Pancreas (tissue), 10 donors: ENCODE measurements at regions not wholly inside any gene's neighbourhood (a gene's known extent, or its start where the extent isn't known, plus 50 kb on each side); places are given as distances from the start of the nearest gene placed in this dataset.

ENCODE experiments used
- ATAC-seq, 4 donors: fragments of 200-7000 bp; cut with Tn5 transposase; one replicate each; pipeline versions ENCODE4 v1.8.0 to v1.9.1; 2020; ENCODE audit warnings: mild to moderate bottlenecking in 4 of 4, moderate library complexity in 4 of 4
- DNase-seq, 6 donors: peaks; one replicate each; pipeline ENCODE4 v3.0.0-alpha.2; 2020
- FAIRE-seq: peaks from 2 replicates; lab custom pipeline; 2012; peaks lifted over from hg19 to GRCh38; lab: Jason Lieb, UNC
- H3K27ac ChIP-seq, 4 donors: fragments of 200-600 bp; sonication (generic); 1 replicate in 3 of 4; 2 replicates in 1 of 4; pipeline versions ENCODE4 v1.5.0 to v1.8.0; 2020
- H3K27me3 ChIP-seq, 4 donors: fragments of 200-600 bp; one replicate each; pipeline ENCODE4 v1.8.0; 2021
- H3K36me3 ChIP-seq, 3 donors: fragments of 200-600 bp; sonication (generic) in 1 of 3; one replicate each; pipeline versions ENCODE4 v1.5.0 to v1.8.0; 2020 to 2021
- H3K4me1 ChIP-seq, 3 donors: fragments of 200-600 bp; one replicate each; pipeline ENCODE4 v1.8.0; 2021
- H3K4me3 ChIP-seq, 4 donors: fragments of 200-600 bp; sonication (generic) in 2 of 4; one replicate each; pipeline versions ENCODE4 v1.5.0 to v1.8.0; 2020 to 2021
- H3K9me3 ChIP-seq, 4 donors: fragments of 200-600 bp; one replicate each; pipeline ENCODE4 v1.8.0; 2021
- WGBS, 2 donors: extraction: QIAGEN DNeasy Blood & Tissue Kit; methylation state at CpG; one replicate each; pipeline ENCODE4 v1.1.7; 2013; 5-methylcytosine and 5-hydroxymethylcytosine counted together
- intact Hi-C, 3 donors: fragments of 100-400 bp; cut with DNase I; formaldehyde crosslinking; loops; one replicate each; pipeline versions ENCODE4 v1.11.1 to v1.14.2; 2022
- TF ChIP-seq, protein P1 (sequence below), 4 donors: fragments of 200-600 bp; sonication (generic) in 3 of 4; IDR thresholded peaks; one replicate each; pipeline versions ENCODE4 v1.5.0 to v1.8.0; 2021; ENCODE audit warnings: antibody characterized with exemption in 4 of 4
- donor health status: healthy with polysubstance abuse.
- donor health status: DM: no; HTN: no; CAD: no; lungs with moderate emphysema.
- donor health status: DM: no; HTN: no; CAD: no.
- donor health status: control.
- donor health status: control.
- donor health status: Bipolar disorder and iron deficiency.
- donor health status: DM: yes; HTN: yes; CAD: no.
- donor health status: DM: no; HTN: no; CAD: no.
- donor health status: DM: no; HTN: no; CAD: no.
- donor health status: DM: yes; HTN: yes; CAD: no.

DNA sequence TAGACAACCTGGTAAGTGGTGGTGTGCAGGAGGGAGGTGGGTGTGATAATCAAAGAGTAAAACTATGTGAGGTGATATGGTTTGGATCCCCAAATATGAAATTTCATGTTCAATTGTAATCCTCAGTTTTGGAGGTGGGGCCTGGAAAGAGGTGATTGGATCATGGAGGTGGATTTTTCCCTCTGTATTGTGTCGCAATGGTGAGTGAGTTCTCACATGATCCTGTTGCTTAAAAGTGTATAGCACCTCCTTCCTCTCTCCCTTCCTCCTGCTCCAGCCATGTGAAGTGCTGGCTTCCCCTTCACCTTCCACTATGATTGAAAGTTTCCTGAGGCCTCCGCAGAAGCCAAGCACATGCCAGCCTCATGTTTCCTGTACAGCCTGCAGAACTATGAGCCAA, 270.2 kb upstream of the FOXG1 start:
- DNase-seq (no peak), ATAC-seq (no peak), FAIRE-seq (no peak)
- no peak overlapping the region for H3K4me3 ChIP-seq
- H3K27me3 ChIP-seq = no peaks in the 10 kb centered on the region
- intact Hi-C loops = no loop called here
- TF ChIP-seq, protein P1, sequence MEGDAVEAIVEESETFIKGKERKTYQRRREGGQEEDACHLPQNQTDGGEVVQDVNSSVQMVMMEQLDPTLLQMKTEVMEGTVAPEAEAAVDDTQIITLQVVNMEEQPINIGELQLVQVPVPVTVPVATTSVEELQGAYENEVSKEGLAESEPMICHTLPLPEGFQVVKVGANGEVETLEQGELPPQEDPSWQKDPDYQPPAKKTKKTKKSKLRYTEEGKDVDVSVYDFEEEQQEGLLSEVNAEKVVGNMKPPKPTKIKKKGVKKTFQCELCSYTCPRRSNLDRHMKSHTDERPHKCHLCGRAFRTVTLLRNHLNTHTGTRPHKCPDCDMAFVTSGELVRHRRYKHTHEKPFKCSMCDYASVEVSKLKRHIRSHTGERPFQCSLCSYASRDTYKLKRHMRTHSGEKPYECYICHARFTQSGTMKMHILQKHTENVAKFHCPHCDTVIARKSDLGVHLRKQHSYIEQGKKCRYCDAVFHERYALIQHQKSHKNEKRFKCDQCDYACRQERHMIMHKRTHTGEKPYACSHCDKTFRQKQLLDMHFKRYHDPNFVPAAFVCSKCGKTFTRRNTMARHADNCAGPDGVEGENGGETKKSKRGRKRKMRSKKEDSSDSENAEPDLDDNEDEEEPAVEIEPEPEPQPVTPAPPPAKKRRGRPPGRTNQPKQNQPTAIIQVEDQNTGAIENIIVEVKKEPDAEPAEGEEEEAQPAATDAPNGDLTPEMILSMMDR (IDR thresholded peaks at IDR 0.05) = no peak
- 73 to 74% methylated on average over 2 of the region's 2 CpGs for WGBS, 2 donors
- no peaks in the 10 kb centered on the region for H3K36me3 ChIP-seq
- no peak overlapping the region for H3K27ac ChIP-seq
- H3K4me1 ChIP-seq = no peaks in the 10 kb centered on the region
- no peaks in the 10 kb centered on the region for H3K9me3 ChIP-seq

DNA sequence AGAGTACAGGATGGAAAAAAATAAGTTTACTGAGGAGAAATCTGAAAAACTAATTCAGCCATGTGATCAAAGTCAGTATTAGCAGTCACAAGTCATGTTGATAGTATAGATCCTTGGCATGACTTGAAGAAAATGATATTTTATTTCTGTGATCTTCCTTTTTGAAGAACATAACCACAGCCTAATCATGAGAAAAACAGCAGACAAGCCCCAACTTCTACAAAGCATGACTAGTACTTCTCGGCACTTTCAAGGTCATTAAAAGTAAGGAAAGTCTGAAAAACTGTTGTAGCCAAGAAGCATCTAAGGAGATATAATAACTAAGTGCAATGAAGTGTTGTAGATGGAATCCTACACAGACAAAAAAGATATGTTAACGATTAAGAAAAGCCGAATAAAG, 264.1 kb upstream of the FOXG1 start:
- no peak for DNase-seq
- Histone ChIP-seq H3K27ac (no peak overlapping the region), H3K9me3 (no peaks in the 10 kb centered on the region), H3K4me3 (no peak overlapping the region), H3K36me3 (no peaks in the 10 kb centered on the region), H3K4me1 (no peaks in the 10 kb centered on the region), H3K27me3 (no peaks in the 10 kb centered on the region)
- no peak for ATAC-seq
- intact Hi-C loops = no loop called here
- 49 to 65% methylated on average over 3 of the region's 3 CpGs for WGBS, 2 donors
- TF ChIP-seq, protein P1 (IDR thresholded peaks at IDR 0.05) = no peak
- FAIRE-seq = no peak

DNA sequence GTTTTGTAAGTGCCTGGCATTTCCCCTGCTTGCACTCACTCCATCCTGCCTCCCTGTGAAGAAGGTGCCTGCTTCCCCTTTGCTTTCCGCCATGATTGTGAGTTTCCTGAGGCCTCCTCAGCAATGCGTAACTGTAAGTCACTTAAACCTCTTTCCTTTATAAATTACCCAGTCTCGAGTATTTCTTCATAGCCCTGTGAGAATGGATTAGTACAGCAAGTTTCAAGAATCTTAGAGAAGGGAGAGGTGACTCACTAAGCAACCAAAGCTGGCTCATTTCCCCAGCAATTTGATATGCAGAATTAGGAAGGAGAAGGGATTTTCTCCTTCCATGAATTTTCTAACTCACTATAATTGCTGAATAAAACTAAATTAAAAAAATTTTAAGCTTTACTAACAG, 251.0 kb upstream of the FOXG1 start:
- no peak for ATAC-seq
- TF ChIP-seq, protein P1 (IDR thresholded peaks at IDR 0.05) = no peak
- Histone ChIP-seq H3K27me3 (no peaks in the 10 kb centered on the region), H3K4me3 (no peak overlapping the region), H3K4me1 (no peaks in the 10 kb centered on the region), H3K27ac (no peak overlapping the region), H3K36me3 (no peaks in the 10 kb centered on the region), H3K9me3 (no peaks in the 10 kb centered on the region)
- no peak for FAIRE-seq
- DNase-seq = no peak
- intact Hi-C loops = no loop called here
- WGBS, 2 donors = 48 to 69% methylated on average over 3 of the region's 3 CpGs

DNA sequence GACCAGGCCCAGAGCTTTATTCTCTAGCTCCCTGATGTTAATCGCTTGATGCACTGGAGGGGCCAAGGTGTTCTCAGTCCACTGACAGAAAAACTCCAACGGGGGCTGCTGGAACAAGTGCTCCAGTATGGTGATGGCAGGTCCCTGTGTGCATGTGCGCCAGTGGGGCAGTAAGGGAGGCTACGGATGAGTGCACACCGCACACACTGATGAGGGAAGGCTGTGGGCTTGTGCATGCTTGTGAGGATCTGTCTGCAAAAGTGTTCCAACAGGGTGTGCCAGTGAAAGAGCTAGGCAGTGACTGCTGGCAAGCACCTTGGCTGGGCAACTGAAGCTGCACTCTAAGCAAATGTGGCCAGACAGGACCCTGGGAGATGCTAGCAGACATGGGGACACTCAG, 229.7 kb upstream of the FOXG1 start:
- TF ChIP-seq, protein P1 (IDR thresholded peaks at IDR 0.05) = no peak
- no peak for FAIRE-seq
- Histone ChIP-seq H3K27ac (no peak overlapping the region), H3K4me3 (no peak overlapping the region), H3K9me3 (no peaks in the 10 kb centered on the region), H3K36me3 (no peaks in the 10 kb centered on the region), H3K4me1 (no peaks in the 10 kb centered on the region), H3K27me3 (no peaks in the 10 kb centered on the region)
- intact Hi-C loops = no loop called here
- ATAC-seq = no peak
- 71 to 76% methylated on average over 5 of the region's 5 CpGs for WGBS, 2 donors
- DNase-seq = no peak

DNA sequence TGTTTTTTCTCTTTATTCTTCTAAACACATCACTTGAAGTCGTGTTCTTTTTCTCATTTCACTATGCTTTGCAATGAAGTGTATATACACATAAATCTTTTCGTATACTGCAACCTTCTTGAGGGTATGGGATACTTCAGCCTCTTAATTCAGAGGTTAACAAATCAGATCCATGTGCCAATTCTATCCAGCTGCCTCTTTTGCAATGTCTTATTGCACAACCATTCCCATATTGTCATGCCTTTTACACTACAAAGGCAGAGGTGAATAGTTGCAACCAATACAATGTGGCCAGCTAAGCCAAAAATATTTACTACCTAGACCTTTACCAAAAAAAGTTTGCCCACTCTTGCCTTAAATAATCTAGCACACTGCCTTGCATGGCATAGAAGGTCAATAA, 224.5 kb upstream of the FOXG1 start:
- WGBS, 2 donors = 34 to 52% methylated on average over 2 of the region's 2 CpGs
- Histone ChIP-seq H3K9me3 (no peaks in the 10 kb centered on the region), H3K27ac (no peak overlapping the region), H3K4me3 (no peak overlapping the region), H3K27me3 (no peaks in the 10 kb centered on the region), H3K36me3 (no peaks in the 10 kb centered on the region), H3K4me1 (no peaks in the 10 kb centered on the region)
- intact Hi-C loops = no loop called here
- TF ChIP-seq, protein P1 (IDR thresholded peaks at IDR 0.05) = no peak
- DNase-seq = no peak
- FAIRE-seq = no peak
- ATAC-seq = no peak
